Left lobe of liver (tissue), 2 donors: ENCODE measurements at regions not wholly inside any gene's neighbourhood (a gene's known extent, or its start where the extent isn't known, plus 50 kb on each side); places are given as distances from the start of the nearest gene placed in this dataset.
A peak's percentile ranks its signal among the peaks of the same experiment; 100 is the strongest.

ENCODE experiments used
- ATAC-seq: fragments of 200-7000 bp; cut with Tn5 transposase; one replicate; pipeline ENCODE4 v1.9.1; 2020; ENCODE audit warnings: mild to moderate bottlenecking, moderate library complexity
- DNase-seq: peaks from one replicate; pipeline ENCODE4 v3.0.0-alpha.2; 2020; ENCODE audit warnings: low spot score
- donor health status: DM: no; HTN: no; CAD: no; lungs with moderate emphysema.
- donor health status: DM: no; HTN: yes; CAD: no.

DNA sequence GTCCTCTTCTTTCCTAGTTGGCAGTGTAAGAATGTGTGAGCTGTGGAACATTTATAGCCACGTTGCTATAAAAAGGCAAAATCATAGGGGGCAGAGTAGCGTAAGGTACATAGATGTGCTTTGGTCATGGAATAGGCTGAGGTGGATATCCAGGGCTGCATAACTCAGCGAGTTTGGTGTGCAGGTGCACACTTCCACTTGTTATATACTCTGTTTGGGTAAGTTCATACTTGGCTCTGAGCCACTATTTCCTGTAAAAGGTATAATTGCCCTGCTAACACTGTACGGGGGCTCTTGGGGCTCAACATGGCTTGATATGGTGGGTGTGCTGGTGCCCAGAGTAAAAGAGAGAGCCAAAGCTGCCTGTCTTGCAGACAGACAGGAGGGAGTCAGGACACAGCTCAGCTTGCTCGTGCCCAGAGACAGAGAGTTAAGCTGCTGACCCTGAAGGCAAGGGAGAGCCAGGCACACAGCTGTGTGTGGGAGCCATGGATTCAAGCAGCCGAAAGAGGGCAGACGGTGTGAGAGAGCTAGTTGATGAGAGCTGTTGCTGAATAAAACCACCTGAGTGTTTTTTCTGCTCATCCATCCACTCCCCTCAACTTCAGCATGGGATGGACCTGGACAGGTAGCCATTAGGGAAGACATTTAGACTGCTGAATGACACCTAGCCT is 126.7 kb downstream of the DKK1 start:
- no peak for ATAC-seq
- DNase-seq: no peak

GRCh38 chr10:52442576-52442975 is 128.5 kb downstream of the DKK1 start:
- ATAC-seq: no peak
- DNase-seq: no peak

- DNase-seq (no peak), ATAC-seq (no peak)
Measured at GRCh38 chr10:52443419-52444388, 129.6 kb downstream of the DKK1 start.

DNA sequence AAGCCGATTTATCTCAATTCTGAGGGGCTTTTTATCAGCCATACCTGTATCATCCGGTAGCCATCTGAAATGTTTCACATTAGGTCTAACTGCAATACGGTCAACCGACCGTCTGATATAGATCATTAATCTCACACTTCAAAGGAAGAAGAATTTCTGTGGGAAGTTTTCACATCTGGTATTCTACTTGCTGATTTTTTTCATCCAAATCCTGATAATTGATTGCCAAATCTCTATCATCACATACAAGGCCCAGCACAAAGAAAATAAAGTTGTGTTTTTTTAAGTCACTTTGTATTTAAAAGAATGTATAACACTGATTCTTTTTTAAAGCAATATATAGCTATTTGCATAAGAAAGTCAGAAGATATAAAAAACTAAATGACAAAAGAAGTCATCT is 132.3 kb downstream of the DKK1 start:
- DNase-seq (no peak), ATAC-seq (no peak)

DNA sequence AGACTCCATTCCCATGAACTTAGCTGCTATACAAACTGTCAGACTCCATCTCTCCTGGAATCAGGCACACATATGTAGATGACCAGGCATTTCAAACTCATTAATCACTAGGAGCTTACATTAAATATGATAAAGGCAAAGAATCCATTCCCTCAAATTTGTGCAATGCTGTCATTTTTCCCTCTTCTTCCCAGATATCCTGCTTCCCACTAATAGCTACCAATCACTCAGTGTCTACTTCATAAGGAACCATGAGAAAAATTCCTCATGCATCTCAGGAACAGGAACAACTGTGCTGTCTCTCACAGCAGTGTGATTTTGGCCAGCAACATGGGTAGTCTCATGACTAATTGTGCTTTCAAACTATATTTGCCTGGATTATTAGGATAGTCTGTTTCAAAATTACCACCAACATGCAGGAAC is 133.9 kb downstream of the DKK1 start:
- no peak for DNase-seq
- no peak for ATAC-seq

GRCh38 chr10:52450762-52451291 is 136.7 kb downstream of the DKK1 start:
- DNase-seq (no peak), ATAC-seq (no peak)

DNA sequence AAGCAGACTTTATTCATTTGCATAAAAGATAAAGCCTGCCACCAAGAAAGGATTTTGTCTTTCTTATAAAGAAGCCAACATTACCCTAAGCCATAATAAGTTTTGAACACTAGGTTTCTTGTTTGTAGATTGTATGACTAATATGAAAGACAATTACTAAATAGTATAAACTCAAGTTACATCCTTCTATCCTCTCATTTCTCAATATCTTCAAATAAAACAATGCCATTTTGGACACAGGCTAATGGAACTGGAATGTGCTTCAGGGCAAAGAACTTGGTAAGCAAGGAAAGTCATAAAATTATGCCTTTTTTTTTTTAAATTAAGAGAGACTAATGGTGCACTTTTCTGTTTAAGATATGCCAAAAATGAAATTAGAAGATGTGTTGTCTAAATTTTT is 137.7 kb downstream of the DKK1 start:
- DNase-seq (no peak), ATAC-seq (no peak)

DNA sequence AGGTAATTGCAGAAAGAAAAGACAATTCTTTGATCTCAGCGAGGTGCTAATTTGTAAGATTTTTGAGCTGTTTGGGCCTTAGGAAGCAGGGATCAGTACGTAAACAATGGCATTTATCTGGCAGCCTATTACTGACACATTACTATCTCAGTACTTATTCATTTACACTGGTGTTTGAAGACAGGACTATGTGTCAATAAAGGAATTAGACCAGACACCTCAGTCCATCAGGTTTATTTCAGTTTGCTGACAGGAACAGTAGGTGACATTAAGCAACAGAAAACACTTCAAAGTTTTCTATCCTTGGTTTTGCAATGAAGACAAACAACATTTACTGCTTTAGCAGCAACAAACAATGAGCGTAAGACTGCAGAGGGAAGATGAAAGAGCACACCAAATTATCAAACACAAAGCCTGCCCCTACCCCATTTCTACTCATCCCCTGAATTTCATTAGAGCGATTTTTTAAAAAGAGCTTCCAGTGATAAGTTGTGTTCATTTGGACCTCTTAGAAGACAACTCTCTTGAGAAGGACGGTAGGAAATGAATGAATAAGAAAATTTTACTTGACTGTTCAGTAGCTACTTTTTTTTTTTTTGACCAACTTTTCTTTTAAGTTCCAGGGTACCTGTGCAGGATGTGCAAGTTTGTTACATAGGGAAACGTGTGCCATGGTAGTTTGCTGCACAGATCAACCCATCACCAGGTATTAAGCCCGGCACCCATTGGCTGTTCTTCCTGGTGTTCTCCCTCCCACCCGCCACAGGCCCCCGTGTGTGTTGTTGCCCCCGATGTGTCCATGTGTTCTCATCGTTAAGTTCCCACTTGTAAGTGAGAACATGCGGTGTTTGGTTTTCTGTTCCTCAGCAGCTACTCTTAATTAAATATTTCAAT is 138.8 kb downstream of the DKK1 start:
- DNase-seq (no peak), ATAC-seq (no peak)

DNA sequence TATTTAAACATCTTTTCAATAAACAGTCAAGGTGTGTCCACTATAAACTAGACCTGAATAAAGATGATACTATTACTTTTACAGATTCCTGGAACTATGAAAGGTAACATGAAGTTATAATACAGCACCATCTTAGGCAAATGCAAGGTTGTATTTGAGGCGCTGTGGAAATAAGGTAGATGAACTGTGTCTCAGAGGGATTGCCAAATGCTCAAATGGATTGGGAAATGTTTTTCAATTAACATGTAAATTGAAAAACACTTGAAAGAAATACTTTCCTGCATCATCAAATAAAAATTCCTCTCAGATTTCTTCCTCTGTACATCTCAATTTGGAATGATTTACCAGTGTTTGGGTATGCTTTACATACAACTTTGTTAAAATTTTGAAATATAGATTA is 139.4 kb downstream of the DKK1 start:
- ATAC-seq (no peak), DNase-seq (no peak)

DNA sequence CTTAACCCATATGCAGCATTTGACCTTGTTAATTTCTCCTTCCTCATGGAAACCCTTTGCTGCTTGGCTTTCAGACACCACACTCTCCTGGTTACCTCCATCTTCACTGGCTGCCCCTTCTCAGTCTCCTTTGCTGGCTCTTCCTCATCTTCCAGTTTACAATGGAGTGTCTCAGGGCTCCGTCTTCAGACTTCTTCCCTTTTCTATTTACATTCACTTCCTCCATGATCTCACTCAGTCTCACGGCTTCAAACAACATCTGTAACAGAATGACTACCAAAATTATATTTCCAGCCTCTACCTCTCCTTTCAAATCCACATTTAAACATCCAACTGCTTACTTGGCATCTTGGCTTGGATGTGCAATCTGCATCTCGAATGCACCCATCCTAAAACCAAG is 140.4 kb downstream of the DKK1 start:
- ATAC-seq: no peak
- no peak for DNase-seq

DNA sequence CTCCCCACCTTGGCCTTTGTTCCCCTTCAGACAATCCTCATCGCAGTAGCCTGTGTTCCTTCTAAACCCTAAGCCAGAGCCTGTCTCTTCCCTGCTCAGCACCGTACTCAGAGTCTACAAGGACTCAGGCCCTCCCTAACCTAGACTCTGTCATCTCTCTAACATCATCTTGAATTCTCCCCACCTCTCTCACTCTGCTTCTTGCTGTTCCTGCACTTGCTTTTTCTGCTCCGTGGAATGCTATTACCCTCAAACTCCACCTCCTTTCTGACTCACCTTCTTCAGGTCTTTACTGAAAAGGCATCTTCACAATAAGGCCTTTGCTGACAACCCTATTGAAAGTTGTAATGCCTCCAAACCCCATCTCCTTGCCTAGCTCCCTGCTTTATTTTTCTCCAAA is 141.0 kb downstream of the DKK1 start:
- no peak for DNase-seq
- no peak for ATAC-seq

DNA sequence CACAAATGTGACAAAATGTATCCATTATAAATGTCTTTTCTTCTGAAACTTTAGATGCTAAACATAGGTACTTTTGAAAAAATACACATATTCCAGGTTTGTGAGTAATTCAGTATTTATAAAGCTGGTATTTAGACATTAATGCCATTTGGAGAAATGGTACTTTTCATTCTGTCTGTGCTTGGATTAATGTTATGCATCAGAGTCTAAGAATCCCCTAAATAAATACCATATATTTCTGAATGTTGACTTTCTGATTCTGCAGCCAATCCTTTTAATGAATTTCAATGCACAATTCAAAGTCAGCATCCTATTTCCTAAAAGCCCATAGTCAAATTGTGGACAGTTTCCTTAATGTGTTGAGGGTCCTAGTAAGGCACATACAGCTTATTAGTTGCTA is 145.0 kb downstream of the DKK1 start:
- DNase-seq: no peak
- ATAC-seq: no peak

GRCh38 chr10:52463826-52464225 is 149.7 kb downstream of the DKK1 start:
- ATAC-seq: peak; percentile 36

DNA sequence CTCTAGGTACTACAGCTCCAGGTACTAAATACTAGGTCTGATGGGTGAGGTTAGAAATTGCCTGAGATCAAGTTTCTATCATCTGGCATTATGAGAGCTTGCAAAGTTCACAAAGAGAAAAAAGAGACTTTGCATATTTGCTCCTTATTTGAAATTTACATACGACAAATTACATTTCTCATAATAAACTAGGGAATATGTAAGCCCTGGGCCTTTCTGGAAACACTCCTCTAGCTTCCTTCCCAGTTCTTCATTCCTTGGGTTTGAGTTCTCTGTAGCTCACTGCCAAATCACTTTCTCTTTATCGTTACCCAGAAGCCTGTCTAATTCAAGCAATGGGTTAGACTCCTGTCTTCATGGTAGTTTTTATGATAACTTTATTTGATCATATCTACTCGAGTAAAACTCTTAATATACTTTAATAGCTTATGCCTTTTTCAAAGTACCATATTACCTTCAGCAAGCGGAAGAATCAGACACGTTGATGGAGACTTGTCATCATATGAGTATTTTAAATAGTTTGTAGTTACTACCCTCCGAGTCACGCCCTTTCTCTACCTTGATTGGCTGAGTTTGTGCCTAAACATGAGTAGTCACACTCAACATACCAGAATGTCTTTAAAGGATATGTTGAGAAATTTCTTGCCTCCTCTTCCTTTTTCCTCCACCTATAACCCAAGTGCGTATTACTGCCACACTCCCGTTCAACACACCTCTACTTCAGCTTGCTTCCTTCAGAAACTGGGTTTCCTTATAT is 150.5 kb downstream of the DKK1 start:
- DNase-seq (no peak), ATAC-seq (no peak)

More at GRCh38 chr10:52463826-52464225, 149.7 kb downstream of the DKK1 start:
- no peak for DNase-seq

- ATAC-seq (no peak), DNase-seq (no peak)
Measured at GRCh38 chr10:52465202-52465601, 151.1 kb downstream of the DKK1 start.

DNA sequence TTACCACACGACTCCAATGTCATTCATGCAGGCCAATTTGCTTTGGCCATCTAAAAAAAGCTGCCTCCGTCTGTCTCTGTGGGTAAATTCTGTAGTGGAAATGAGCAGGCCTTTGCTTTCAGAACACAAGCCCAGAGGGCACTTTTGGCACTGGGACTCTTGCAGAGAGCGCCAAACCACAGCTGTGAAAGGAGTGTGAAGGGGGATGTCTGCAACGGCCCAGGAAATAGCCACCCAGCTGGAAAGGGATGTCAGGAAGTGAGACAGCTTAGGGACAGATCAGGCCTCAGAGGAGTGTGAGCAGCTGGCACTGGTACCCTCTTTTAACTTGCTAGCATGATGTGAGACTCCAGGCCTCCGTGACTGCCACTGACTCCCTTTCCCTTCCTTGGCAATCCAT is 152.4 kb downstream of the DKK1 start:
- ATAC-seq (no peak), DNase-seq (no peak)

DNA sequence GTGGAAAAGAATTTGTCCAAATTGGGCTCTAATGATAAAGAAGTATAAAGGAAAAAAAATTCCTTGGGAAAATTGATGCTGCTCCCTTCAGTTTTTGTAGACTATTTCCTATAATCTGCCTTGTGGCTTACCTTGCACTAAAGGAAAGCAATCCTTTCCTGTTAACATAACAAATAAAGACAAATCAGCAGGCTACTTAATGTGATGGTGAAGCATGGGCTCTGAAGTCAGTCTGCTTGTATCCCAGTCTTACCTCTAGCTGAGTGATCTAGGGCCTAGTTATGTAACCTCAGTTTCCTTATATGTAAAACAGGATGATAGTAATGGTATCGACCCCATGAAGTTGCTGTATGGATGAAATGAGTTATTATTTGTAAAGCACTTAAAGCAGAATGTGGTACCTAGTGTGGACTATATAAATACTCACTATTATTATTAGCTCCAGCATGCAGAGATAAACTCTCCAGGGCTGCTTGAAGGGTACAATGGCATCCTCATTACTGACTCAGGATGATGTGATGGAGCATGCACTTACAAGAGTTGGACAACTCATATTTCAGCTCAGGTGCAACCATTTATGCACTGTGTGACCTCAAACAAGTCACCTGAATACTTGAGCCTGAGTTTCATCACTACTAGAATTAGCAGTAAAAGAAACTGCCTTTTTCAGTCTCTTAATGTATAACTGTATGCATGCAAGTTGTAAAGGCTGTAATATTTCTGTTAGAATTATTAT is 156.1 kb downstream of the DKK1 start:
- no peak for DNase-seq
- no peak for ATAC-seq

GRCh38 chr10:52472406-52473146 is 158.5 kb downstream of the DKK1 start:
- DNase-seq (no peak), ATAC-seq (no peak)

DNA sequence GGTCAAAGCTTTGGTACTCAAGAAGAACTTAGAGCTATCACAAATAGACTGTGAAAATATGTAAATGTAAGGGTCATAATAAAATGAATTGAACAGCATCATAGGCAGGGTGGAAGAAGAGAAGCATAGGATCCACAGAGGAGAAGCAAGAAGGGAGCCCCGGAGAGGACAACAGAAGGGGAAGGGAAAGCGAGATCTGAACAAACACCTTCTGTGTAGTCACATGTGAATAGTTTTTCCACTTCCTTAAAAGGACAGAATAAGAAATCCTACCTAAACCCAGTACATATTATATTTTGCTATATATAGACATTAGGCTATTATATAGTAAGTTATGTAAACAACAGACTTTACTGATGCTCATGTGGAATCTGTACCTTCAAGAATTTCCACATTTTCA is 160.2 kb downstream of the DKK1 start:
- ATAC-seq (no peak), DNase-seq (no peak)
